B cell (primary cell): ENCODE measurements at regions not wholly inside any gene's neighbourhood (a gene's known extent, or its start where the extent isn't known, plus 50 kb on each side); places are given as distances from the start of the nearest gene placed in this dataset.

Source experiments
- CTCF ChIP-seq: fragments of 200-600 bp; IDR thresholded peaks from one replicate; pipeline ENCODE4 v1.8.0; 2022; ENCODE audit warnings: antibody characterized with exemption, mild to moderate bottlenecking
- EZH2 ChIP-seq: IDR thresholded peaks from 2 replicates; pipeline ENCODE4 v1.6.1; 2012; ENCODE audit warnings: borderline replicate concordance, low read depth, mild to moderate bottlenecking, moderate library complexity, low read length; ENCODE audit not compliant: insufficient read depth, poor library complexity, severe bottlenecking

GRCh38 chr13:72504131-72504841 is 223.1 kb downstream of the MZT1 start:
- TF ChIP-seq CTCF (no peak), EZH2 (no peak)
